ENCODE measurements at regions not wholly inside any gene's neighbourhood (a gene's known extent, or its start where the extent isn't known, plus 50 kb on each side); places are given as distances from the start of the nearest gene placed in this dataset.

GRCh38 chr4:41878991-41879491 lies 56.2 kb upstream of the TMEM33 start:
- Histone ChIP-seq H2AFZ (ENCODE audit: low read depth, low read length) (no peak overlapping the region), H3K4me2 (ENCODE audit: low read length) (no peak overlapping the region), H3K9me3 (ENCODE audit: insufficient read depth, low read depth, low read length) (peaks cover 7% of the 10 kb centered on the region), H3K4me1 (ENCODE audit: insufficient read depth, low read length) (no peaks in the 10 kb centered on the region), H3K79me2 (ENCODE audit: insufficient read depth, low read length) (no peaks in the 10 kb centered on the region), H3K9ac (ENCODE audit: low read length) (no peak overlapping the region), H4K20me1 (ENCODE audit: insufficient read depth, low read length) (no peaks in the 10 kb centered on the region), H3K27ac (ENCODE audit: low read depth, low read length) (no peak overlapping the region), H3K27me3 (ENCODE audit: insufficient read depth, low read length) (peaks cover 87% of the 10 kb centered on the region), H3K4me3 (ENCODE audit: insufficient read depth, low read depth, low read length) (no peak overlapping the region), H3K36me3 (ENCODE audit: insufficient read depth, low read length) (no peaks in the 10 kb centered on the region)
- TF ChIP-seq EZH2 (IDR thresholded peaks at IDR 0.05; ENCODE audit: insufficient read depth, low read length): no peak
- no peak for TF ChIP-seq CTCF (IDR thresholded peaks at IDR 0.05; ENCODE audit: insufficient read depth, low read depth, low read length)
- H3K4me3 Mint-ChIP-seq (ENCODE audit: unreplicated experiment): no peak overlapping the region
- no peaks in the 10 kb centered on the region for H3K4me1 Mint-ChIP-seq (ENCODE audit: low read depth, unreplicated experiment)
- peaks cover 85% of the 10 kb centered on the region for H3K27me3 Mint-ChIP-seq (ENCODE audit: low read depth, unreplicated experiment)
- no peak overlapping the region for H3K27ac Mint-ChIP-seq (ENCODE audit: unreplicated experiment)
- peaks cover 9% of the 10 kb centered on the region for H3K9me3 Mint-ChIP-seq (ENCODE audit: unreplicated experiment)
- DNase-seq (ENCODE audit: low read depth): no peak
- no peak for FAIRE-seq
- H3K36me3 Mint-ChIP-seq (ENCODE audit: low read depth, unreplicated experiment): no peaks in the 10 kb centered on the region

GRCh38 chr4:41878170-41878969 lies 56.9 kb upstream of the TMEM33 start:
- no peaks in the 10 kb centered on the region for H3K4me1 Mint-ChIP-seq (ENCODE audit: low read depth, unreplicated experiment)
- Histone ChIP-seq H3K27me3 (ENCODE audit: insufficient read depth, low read length) (peaks cover 89% of the 10 kb centered on the region), H3K79me2 (ENCODE audit: insufficient read depth, low read length) (no peaks in the 10 kb centered on the region), H3K27ac (ENCODE audit: low read depth, low read length) (no peak overlapping the region), H3K9ac (ENCODE audit: low read length) (no peak overlapping the region), H3K4me1 (ENCODE audit: insufficient read depth, low read length) (no peaks in the 10 kb centered on the region), H3K9me3 (ENCODE audit: insufficient read depth, low read depth, low read length) (peaks cover 7% of the 10 kb centered on the region), H3K4me2 (ENCODE audit: low read length) (no peak overlapping the region), H2AFZ (ENCODE audit: low read depth, low read length) (no peak overlapping the region), H4K20me1 (ENCODE audit: insufficient read depth, low read length) (no peaks in the 10 kb centered on the region), H3K4me3 (ENCODE audit: insufficient read depth, low read depth, low read length) (no peak overlapping the region), H3K36me3 (ENCODE audit: insufficient read depth, low read length) (no peaks in the 10 kb centered on the region)
- FAIRE-seq (no peak), DNase-seq (ENCODE audit: low read depth) (no peak)
- TF ChIP-seq EZH2 (IDR thresholded peaks at IDR 0.05; ENCODE audit: insufficient read depth, low read length) (peak; percentile 69), CTCF (IDR thresholded peaks at IDR 0.05; ENCODE audit: insufficient read depth, low read depth, low read length) (no peak)
- H3K9me3 Mint-ChIP-seq (ENCODE audit: unreplicated experiment): peaks cover 11% of the 10 kb centered on the region
- peaks cover 83% of the 10 kb centered on the region for H3K27me3 Mint-ChIP-seq (ENCODE audit: low read depth, unreplicated experiment)
- no peak overlapping the region for H3K4me3 Mint-ChIP-seq (ENCODE audit: unreplicated experiment)
- H3K27ac Mint-ChIP-seq (ENCODE audit: unreplicated experiment): no peak overlapping the region
- no peaks in the 10 kb centered on the region for H3K36me3 Mint-ChIP-seq (ENCODE audit: low read depth, unreplicated experiment)

All from astrocyte (in vitro differentiated cells and primary cell).